GM19438 (cell line): ENCODE measurements at regions not wholly inside any gene's neighbourhood (a gene's known extent, or its start where the extent isn't known, plus 50 kb on each side); places are given as distances from the start of the nearest gene placed in this dataset.
"Not testable (repeated sequence)": the region's sequence is repeated elsewhere in the genome, so short reads cannot be mapped to it uniquely, and the experiment has no call there.

ENCODE experiments used
- ATAC-seq: cut with Tn5 transposase; IDR thresholded peaks from one replicate; pipeline ENCODE4 v1.9.1; 2021; ENCODE audit warnings: low read depth; ENCODE audit not compliant: unreplicated experiment

- not testable (repeated sequence) for ATAC-seq
Measured at GRCh38 chr6:104676679-104677078, 183.0 kb downstream of the HACE1 start.

- ATAC-seq, result not testable (repeated sequence)
Measured at GRCh38 chr6:104675161-104675560, 184.6 kb downstream of the HACE1 start.

GRCh38 chr6:104673078-104673477, 186.6 kb downstream of the HACE1 start:
- ATAC-seq, result not testable (repeated sequence)

- ATAC-seq, result not testable (repeated sequence)
Measured at GRCh38 chr6:104671591-104671891, 188.2 kb downstream of the HACE1 start.

GRCh38 chr6:104670834-104671590, 188.7 kb downstream of the HACE1 start:
- not testable (repeated sequence) for ATAC-seq

- ATAC-seq, result no peak
Measured at GRCh38 chr6:104669483-104669882, 190.2 kb downstream of the HACE1 start.

GRCh38 chr6:104656235-104656634, 203.5 kb downstream of the HACE1 start:
- ATAC-seq, result no peak

GRCh38 chr6:104653781-104654180, 205.9 kb downstream of the HACE1 start:
- no peak for ATAC-seq

- ATAC-seq, result no peak
Measured at GRCh38 chr6:104648347-104648746, 211.4 kb downstream of the HACE1 start.

- ATAC-seq, result no peak
Measured at GRCh38 chr6:104644848-104645247, 214.9 kb downstream of the HACE1 start.

- ATAC-seq, result no peak
Measured at GRCh38 chr6:104642871-104643270, 216.8 kb downstream of the HACE1 start.

- ATAC-seq, result no peak
Measured at GRCh38 chr6:104640761-104641160, 219.0 kb downstream of the HACE1 start.

GRCh38 chr6:104640150-104640700, 219.5 kb downstream of the HACE1 start:
- ATAC-seq, result no peak

- ATAC-seq, result peak; percentile 89
Measured at GRCh38 chr6:104639668-104640067, 220.1 kb downstream of the HACE1 start.

GRCh38 chr6:104638841-104639290, 220.9 kb downstream of the HACE1 start:
- ATAC-seq, result no peak

- no peak for ATAC-seq
Measured at GRCh38 chr6:104633125-104633524, 226.6 kb downstream of the HACE1 start.

- no peak for ATAC-seq
Measured at GRCh38 chr6:104632588-104632987, 227.1 kb downstream of the HACE1 start.

- ATAC-seq, result no peak
Measured at GRCh38 chr6:104630955-104631354, 228.8 kb downstream of the HACE1 start.

- no peak for ATAC-seq
Measured at GRCh38 chr6:104630522-104630921, 229.2 kb downstream of the HACE1 start.

- no peak for ATAC-seq
Measured at GRCh38 chr6:104629826-104630225, 229.9 kb downstream of the HACE1 start.

- no peak for ATAC-seq
Measured at GRCh38 chr6:104625536-104625935, 234.2 kb downstream of the HACE1 start.

- ATAC-seq, result no peak
Measured at GRCh38 chr6:104623052-104623690, 236.5 kb downstream of the HACE1 start.
